Lower lobe of right lung (tissue), 2 donors: ENCODE measurements at regions not wholly inside any gene's neighbourhood (a gene's known extent, or its start where the extent isn't known, plus 50 kb on each side); places are given as distances from the start of the nearest gene placed in this dataset.

Experiments
- ATAC-seq, 2 donors: fragments of 200-7000 bp; cut with Tn5 transposase; one replicate each; pipeline ENCODE4 v1.9.1; 2020 to 2022; ENCODE audit warnings: mild to moderate bottlenecking in 2 of 2, moderate library complexity in 2 of 2
- DNase-seq: peaks from one replicate; pipeline ENCODE4 v3.0.0-alpha.2; 2020
- H3K27ac ChIP-seq: fragments of 200-600 bp; one replicate; pipeline ENCODE4 v1.8.0; 2022
- H3K27me3 ChIP-seq: fragments of 200-600 bp; one replicate; pipeline ENCODE4 v1.8.0; 2022; ENCODE audit warnings: low read depth
- H3K36me3 ChIP-seq: fragments of 200-600 bp; one replicate; pipeline ENCODE4 v1.8.0; 2022; ENCODE audit warnings: mild to moderate bottlenecking
- H3K4me1 ChIP-seq: fragments of 200-600 bp; one replicate; pipeline ENCODE4 v1.8.0; 2022
- H3K4me3 ChIP-seq: fragments of 200-600 bp; one replicate; pipeline ENCODE4 v1.8.0; 2022; ENCODE audit warnings: mild to moderate bottlenecking
- H3K9me3 ChIP-seq: fragments of 200-600 bp; one replicate; pipeline ENCODE4 v1.8.0; 2022
- CTCF ChIP-seq: fragments of 200-600 bp; IDR thresholded peaks from one replicate; pipeline ENCODE4 v1.8.0; 2022; ENCODE audit warnings: antibody characterized with exemption, mild to moderate bottlenecking
- intact Hi-C: fragments of 100-400 bp; cut with DNase I; formaldehyde crosslinking; loops from one replicate; pipeline ENCODE4 v1.11.0; 2022
- donor health status: DM: no; HTN: yes; CAD: no; lungs with severe emphysema.

DNA sequence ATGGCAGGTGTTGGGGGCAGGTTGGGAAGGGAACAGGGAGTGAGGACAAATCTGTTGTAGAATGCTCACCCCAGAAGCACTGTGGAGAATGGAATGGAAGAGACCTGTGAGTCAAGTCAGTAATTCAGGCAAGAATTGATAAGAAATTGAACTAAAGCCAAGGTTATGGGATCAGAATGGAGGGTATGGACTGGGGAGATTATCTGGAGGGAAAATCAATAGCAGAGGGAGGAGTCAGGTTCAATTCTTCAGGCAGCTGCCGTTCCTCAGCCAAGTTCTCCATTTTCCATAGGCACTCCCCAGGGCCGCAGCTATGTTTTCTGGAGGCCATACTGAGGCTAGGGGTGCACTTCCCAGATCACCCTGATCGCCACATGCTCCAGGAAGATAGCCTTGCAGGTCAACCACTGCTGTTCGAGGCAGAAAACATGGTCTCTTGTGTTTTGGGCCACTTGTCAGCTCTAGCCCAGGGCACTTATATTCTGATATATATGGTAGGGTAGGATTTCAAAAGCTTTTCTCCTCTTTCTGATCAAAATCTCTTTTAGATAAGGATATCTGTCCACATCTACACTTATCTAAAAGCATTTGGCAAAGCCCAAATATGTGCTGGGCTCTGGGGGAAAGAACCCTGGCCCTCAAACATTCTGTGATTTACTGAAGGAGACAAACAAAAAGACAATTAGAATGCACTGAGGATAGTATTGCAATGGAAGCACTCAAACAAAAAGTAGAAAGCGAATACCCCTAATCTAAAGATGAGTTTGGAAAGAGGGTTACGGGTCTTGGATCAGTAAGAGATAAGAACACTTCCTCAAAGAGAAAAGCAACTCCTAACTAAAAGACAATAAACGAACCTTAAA, 92.3 kb downstream of the TMEM212 start:
- Histone ChIP-seq H3K9me3 (no peaks in the 10 kb centered on the region), H3K27me3 (no peaks in the 10 kb centered on the region), H3K36me3 (no peaks in the 10 kb centered on the region), H3K4me3 (no peak overlapping the region), H3K27ac (no peak overlapping the region), H3K4me1 (no peaks in the 10 kb centered on the region)
- DNase-seq = no peak
- TF ChIP-seq CTCF = no peak
- intact Hi-C loops = no loop called here
- peak; percentile 23 to 40 for ATAC-seq

DNA sequence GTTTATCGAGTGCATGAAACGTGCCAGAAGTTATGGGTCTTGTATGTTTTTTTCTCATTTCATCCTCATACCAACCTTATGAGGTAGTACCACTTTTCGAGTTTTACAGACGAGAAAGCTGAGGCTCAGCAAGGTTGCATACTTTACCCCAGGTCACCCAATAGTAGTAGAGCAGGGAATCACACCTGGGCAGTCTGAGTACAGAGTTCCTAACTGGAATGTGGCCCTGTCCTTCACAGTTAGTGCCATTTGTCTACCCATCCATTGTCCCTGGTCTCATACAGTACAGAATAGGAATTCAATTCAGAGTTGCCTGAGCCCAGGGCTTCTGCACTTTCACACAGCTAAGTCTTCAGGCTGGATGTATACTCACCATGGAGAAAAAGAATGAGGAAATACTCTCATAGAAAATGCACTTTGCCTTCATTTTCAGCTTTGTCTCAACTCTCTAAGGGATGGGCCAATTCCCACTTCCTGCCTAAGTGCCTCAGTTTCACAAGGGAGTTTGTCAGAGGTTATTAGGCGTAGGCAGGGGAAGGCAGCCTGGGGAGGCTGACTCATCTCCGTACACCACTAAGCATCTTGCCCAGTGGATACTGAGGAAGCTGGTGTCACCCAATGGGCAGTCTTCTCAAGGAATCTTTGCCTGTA, 93.2 kb downstream of the TMEM212 start:
- Histone ChIP-seq H3K27ac (no peak overlapping the region), H3K36me3 (no peaks in the 10 kb centered on the region), H3K4me1 (no peaks in the 10 kb centered on the region), H3K9me3 (no peaks in the 10 kb centered on the region), H3K27me3 (no peaks in the 10 kb centered on the region), H3K4me3 (no peak overlapping the region)
- intact Hi-C loops = no loop called here
- peak; percentile 85 to 87 for ATAC-seq
- peak; percentile 62 for DNase-seq
- TF ChIP-seq CTCF = no peak

DNA sequence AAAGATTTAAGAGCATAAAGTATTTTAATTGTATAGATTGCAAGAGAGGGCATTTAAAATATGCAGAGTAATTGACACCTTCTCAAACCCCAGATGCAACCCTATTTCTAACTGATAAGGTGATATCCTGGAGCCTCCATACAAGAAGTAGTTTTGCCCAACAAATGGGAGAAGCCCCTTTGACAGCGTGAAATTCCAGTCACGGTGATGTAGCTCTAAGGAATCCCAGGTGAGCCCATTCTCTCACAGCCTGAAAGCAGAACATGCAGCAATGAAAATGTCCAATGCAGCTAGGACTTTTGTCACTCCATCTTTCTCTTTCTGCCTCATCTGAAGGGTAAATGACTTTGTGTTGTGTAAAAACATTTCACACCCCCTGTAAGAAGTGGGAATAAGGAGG, 96.4 kb downstream of the TMEM212 start:
- Histone ChIP-seq H3K27ac (no peak overlapping the region), H3K4me1 (peaks cover 3% of the 10 kb centered on the region), H3K27me3 (no peaks in the 10 kb centered on the region), H3K4me3 (no peak overlapping the region), H3K36me3 (no peaks in the 10 kb centered on the region), H3K9me3 (no peaks in the 10 kb centered on the region)
- intact Hi-C loops = no loop called here
- no peak for TF ChIP-seq CTCF
- DNase-seq = no peak
- no peak for ATAC-seq

- DNase-seq = no peak
- intact Hi-C loops = no loop called here
- peaks cover 7% of the 10 kb centered on the region for H3K4me1 ChIP-seq
- H3K36me3 ChIP-seq = no peaks in the 10 kb centered on the region
- no peak for ATAC-seq
- no peak overlapping the region for H3K4me3 ChIP-seq
- no peak for TF ChIP-seq CTCF
- no peaks in the 10 kb centered on the region for H3K27me3 ChIP-seq
- no peaks in the 10 kb centered on the region for H3K9me3 ChIP-seq
- no peak overlapping the region for H3K27ac ChIP-seq
Measured at GRCh38 chr3:171940151-171940649, 97.1 kb downstream of the TMEM212 start.

DNA sequence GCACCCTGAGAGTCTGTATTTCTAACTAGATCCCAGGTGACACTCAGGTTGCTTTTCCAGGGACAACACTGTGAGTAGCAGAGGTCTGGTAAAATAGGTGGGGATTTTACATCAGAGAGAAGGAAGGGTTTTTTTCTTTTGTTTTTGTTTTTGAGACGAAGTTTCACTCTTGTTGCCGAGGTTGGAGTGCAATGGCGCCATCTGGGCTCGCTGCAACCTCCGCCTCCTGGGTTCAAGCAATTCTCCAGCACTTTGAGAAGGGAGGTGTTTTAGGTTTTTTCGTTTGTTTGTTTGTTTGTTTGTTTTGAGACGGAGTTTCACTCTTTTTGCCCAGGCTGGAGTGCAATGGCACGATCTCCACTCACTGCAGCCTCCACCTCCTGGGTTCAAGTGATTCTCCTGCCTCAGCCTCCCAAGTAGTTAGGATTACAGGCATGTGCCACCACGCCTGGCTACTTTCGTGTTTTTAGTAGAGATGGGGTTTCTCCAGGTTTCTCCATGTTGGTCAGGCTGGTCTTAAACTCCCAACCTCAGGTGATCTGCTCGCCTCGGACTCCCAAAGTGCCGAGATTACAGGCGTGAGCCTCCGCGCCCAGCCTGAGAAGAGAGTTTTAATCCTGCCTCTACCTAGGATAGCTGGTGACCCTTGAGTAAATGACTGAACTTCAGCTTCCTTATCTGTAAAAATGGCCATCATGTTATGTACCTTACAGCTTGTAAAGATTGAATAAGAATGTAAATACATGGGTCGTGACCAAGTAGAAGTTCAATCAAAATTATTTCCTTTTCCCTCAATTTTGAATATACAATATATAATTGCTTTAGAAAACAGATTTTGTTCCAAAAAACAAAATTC, 95.9 kb upstream of the FNDC3B start:
- no peaks in the 10 kb centered on the region for H3K9me3 ChIP-seq
- H3K36me3 ChIP-seq = no peaks in the 10 kb centered on the region
- no peak for DNase-seq
- no peak for ATAC-seq
- no peaks in the 10 kb centered on the region for H3K27me3 ChIP-seq
- peaks cover 7% of the 10 kb centered on the region for H3K4me1 ChIP-seq
- no peak overlapping the region for H3K4me3 ChIP-seq
- H3K27ac ChIP-seq = no peak overlapping the region
- intact Hi-C loops = no loop called here
- no peak for TF ChIP-seq CTCF
